Panc1 (cell line): ENCODE measurements at regions not wholly inside any gene's neighbourhood (a gene's known extent, or its start where the extent isn't known, plus 50 kb on each side); places are given as distances from the start of the nearest gene placed in this dataset.

Experiments
- ATAC-seq: fragments of 200-7000 bp; cut with Tn5 transposase; 2 replicates; pipeline ENCODE4 v1.9.1; 2020; ENCODE audit warnings: mild to moderate bottlenecking, moderate library complexity
- BruUV-seq: library from RNA; stranded (reverse); fragments of 400-500 nt; replicated peaks from 2 replicates; lab custom pipeline; 2021; lab: Mats Ljungman, UMichigan
- CTCF ChIA-PET: fragments of 300-600 bp; sonication (Branson Sonifier 250); formaldehyde crosslinking; loops from one replicate; lab custom pipeline; 2022; ENCODE audit warnings: antibody characterized with exemption; lab: Charles Lee
- POLR2A ChIA-PET: fragments of 300-600 bp; sonication (Branson Sonifier 250); formaldehyde crosslinking; loops from one replicate; lab custom pipeline; 2022; ENCODE audit warnings: antibody characterized with exemption; lab: Charles Lee
- DNase-seq: peaks from one replicate; pipeline ENCODE4 v3.0.0-alpha.2; 2010; ENCODE audit warnings: low read depth, low spot score
- H3K27ac ChIP-seq: 2 replicates; pipeline ENCODE4 v1.5.1; 2011; ENCODE audit warnings: mild to moderate bottlenecking, low read length, inconsistent platforms
- H3K27me3 ChIP-seq: fragments of 200-500 bp; sonication (Bioruptor generic); 2 replicates; pipeline ENCODE4 v1.6.0; 2014; ENCODE audit warnings: low read length, inconsistent platforms; ENCODE audit not compliant: control insufficient read depth, insufficient read depth
- H3K36me3 ChIP-seq: fragments of 200-500 bp; sonication (Bioruptor generic); 2 replicates; pipeline ENCODE4 v1.5.1; 2014; ENCODE audit warnings: inconsistent platforms, mild to moderate bottlenecking, low read length, moderate library complexity; ENCODE audit not compliant: control insufficient read depth, insufficient read depth
- H3K4me1 ChIP-seq: 2 replicates; pipeline ENCODE4 v1.5.1; 2011; ENCODE audit warnings: inconsistent platforms, mild to moderate bottlenecking, low read length, moderate library complexity; ENCODE audit not compliant: control insufficient read depth, insufficient read depth
- H3K4me3 ChIP-seq, 2 experiments: 2 replicates each; pipeline ENCODE4 v1.5.1; 2011 to 2012; ENCODE audit warnings: low read depth in 2 of 2, low read length in 2 of 2, mild to moderate bottlenecking in 2 of 2, inconsistent platforms in 1 of 2, moderate library complexity in 1 of 2
- H3K9me3 ChIP-seq: fragments of 200-500 bp; sonication (Bioruptor generic); 2 replicates; pipeline ENCODE4 v1.5.1; 2014; ENCODE audit warnings: low read depth, mild to moderate bottlenecking, inconsistent platforms, low read length, moderate library complexity; ENCODE audit not compliant: control insufficient read depth, insufficient read depth
- CTCF ChIP-seq: fragments of 450-650 bp; IDR thresholded peaks from 2 replicates; pipeline ENCODE4 v1.5.1; 2017; ENCODE audit warnings: mild to moderate bottlenecking
- POLR2AphosphoS5 ChIP-seq: IDR thresholded peaks from 2 replicates; pipeline ENCODE4 v1.6.1; 2012; ENCODE audit warnings: mild to moderate bottlenecking, low read depth, low read length, moderate library complexity
- SIN3A ChIP-seq: IDR thresholded peaks from 2 replicates; pipeline ENCODE4 v1.6.1; 2012; ENCODE audit warnings: low read depth, mild to moderate bottlenecking, low read length, moderate library complexity, borderline replicate concordance; ENCODE audit not compliant: insufficient read depth
- TCF7L2 ChIP-seq: IDR thresholded peaks from 2 replicates; pipeline ENCODE4 v1.6.1; 2011; ENCODE audit warnings: mild to moderate bottlenecking, low read depth, low read length, inconsistent platforms
- in situ Hi-C: cut with HindIII; loops from 2 replicates; pipeline ENCODE4 v1.10.0; 2016; ENCODE audit warnings: low sequenced_read_pairs, low pct_unique_long_range_greater_than_20kb
- intact Hi-C: fragments of 100-400 bp; cut with micrococcal nuclease; formaldehyde crosslinking; loops from one replicate; pipeline ENCODE4 v1.10.0; 2022; ENCODE audit not compliant: unreplicated experiment
- TF ChIP-seq, protein P1 (sequence below), 2 experiments: IDR thresholded peaks; 2 replicates each; pipeline ENCODE4 v1.6.1; 2011 to 2012; ENCODE audit warnings: low read depth in 2 of 2, control low read depth in 1 of 2, low read length in 1 of 2, mild to moderate bottlenecking in 1 of 2, moderate library complexity in 1 of 2; ENCODE audit not compliant: insufficient read depth in 1 of 2

DNA sequence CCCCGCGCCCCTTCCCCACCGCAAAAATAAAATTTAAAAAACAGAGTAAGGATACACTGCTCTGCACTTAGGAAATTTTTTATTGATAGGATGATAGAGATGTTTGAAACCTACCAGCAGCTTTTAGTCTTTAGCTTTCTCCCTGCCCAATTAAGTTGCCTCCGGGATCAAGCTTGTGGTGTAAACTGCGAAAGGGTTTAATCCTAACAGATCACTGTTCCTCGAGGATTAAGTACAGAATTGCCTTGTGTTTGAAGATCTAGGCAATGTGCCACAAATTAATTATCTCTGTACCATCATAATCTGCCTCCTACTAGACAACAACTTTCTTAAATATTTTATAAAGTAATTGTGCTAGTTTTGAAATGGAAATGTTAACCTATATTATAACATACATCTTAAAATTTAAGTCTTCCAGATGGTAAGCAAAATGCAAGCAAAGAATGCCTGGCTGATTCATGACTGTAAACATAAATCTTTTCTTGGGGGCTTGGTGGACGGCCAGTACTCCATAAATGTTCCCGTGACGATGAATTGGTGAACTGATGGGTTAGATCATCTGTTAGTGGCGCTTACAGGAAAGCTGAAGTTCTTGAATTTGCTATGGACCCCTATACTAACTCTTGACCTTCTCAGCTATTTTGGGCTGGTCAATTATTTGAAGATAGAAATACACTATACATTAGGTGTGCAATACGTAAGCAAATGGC is 58.0 kb upstream of the ARHGAP18 start:
- Histone ChIP-seq H3K4me3 (peak overlapping the region in 1 of 2 experiments; percentile 62; a peak in 3 of 4 replicates), H3K9me3 (no peaks in the 10 kb centered on the region), H3K27ac (no peak overlapping the region), H3K36me3 (no peaks in the 10 kb centered on the region), H3K4me1 (peaks cover 6% of the 10 kb centered on the region), H3K27me3 (peaks cover 23% of the 10 kb centered on the region)
- ChIA-PET CTCF (interaction anchor here (0.6 kb wide), 1 partner anchor 121 kb away, joined by 3 read pairs; no protein-coding TSS in a partner anchor), POLR2A (no interaction called here)
- intact Hi-C loops (no loop called here), in situ Hi-C loops (no loop called here)
- TF ChIP-seq, protein P1, sequence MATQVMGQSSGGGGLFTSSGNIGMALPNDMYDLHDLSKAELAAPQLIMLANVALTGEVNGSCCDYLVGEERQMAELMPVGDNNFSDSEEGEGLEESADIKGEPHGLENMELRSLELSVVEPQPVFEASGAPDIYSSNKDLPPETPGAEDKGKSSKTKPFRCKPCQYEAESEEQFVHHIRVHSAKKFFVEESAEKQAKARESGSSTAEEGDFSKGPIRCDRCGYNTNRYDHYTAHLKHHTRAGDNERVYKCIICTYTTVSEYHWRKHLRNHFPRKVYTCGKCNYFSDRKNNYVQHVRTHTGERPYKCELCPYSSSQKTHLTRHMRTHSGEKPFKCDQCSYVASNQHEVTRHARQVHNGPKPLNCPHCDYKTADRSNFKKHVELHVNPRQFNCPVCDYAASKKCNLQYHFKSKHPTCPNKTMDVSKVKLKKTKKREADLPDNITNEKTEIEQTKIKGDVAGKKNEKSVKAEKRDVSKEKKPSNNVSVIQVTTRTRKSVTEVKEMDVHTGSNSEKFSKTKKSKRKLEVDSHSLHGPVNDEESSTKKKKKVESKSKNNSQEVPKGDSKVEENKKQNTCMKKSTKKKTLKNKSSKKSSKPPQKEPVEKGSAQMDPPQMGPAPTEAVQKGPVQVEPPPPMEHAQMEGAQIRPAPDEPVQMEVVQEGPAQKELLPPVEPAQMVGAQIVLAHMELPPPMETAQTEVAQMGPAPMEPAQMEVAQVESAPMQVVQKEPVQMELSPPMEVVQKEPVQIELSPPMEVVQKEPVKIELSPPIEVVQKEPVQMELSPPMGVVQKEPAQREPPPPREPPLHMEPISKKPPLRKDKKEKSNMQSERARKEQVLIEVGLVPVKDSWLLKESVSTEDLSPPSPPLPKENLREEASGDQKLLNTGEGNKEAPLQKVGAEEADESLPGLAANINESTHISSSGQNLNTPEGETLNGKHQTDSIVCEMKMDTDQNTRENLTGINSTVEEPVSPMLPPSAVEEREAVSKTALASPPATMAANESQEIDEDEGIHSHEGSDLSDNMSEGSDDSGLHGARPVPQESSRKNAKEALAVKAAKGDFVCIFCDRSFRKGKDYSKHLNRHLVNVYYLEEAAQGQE (IDR thresholded peaks at IDR 0.05; ENCODE audit: insufficient read depth in 1 of 2, low read depth in 2 of 2, low read length in 1 of 2) = no peak
- TF ChIP-seq POLR2AphosphoS5 (no peak), SIN3A (no peak), TCF7L2 (no peak), CTCF (no peak)
- no peak for DNase-seq
- no TSS peak for BruUV-seq
- ATAC-seq = no peak

GRCh38 chr6:129766959-129767728 is 57.2 kb upstream of the ARHGAP18 start:
- in situ Hi-C loops = no loop called here
- intact Hi-C loops = no loop called here
- no peaks in the 10 kb centered on the region for H3K36me3 ChIP-seq
- peaks cover 6% of the 10 kb centered on the region for H3K4me1 ChIP-seq
- peaks cover 26% of the 10 kb centered on the region for H3K27me3 ChIP-seq
- POLR2A ChIA-PET = no interaction called here
- H3K27ac ChIP-seq = no peak overlapping the region
- peak overlapping the region; percentile 43 to 62 for H3K4me3 ChIP-seq
- CTCF ChIA-PET = interaction anchor here (0.6 kb wide), 1 partner anchor 122 kb away, joined by 3 read pairs; no protein-coding TSS in a partner anchor
- BruUV-seq = no TSS peak
- DNase-seq = no peak
- ATAC-seq = peak; percentile 83
- TF ChIP-seq CTCF = no peak
- TF ChIP-seq SIN3A = no peak
- no peak for TF ChIP-seq TCF7L2
- TF ChIP-seq POLR2AphosphoS5 = no peak
- TF ChIP-seq, protein P1 (IDR thresholded peaks at IDR 0.05; ENCODE audit: insufficient read depth in 1 of 2, low read depth in 2 of 2, low read length in 1 of 2) = no peak
- no peaks in the 10 kb centered on the region for H3K9me3 ChIP-seq
